KOPT-K1 (cell line): ENCODE measurements at regions not wholly inside any gene's neighbourhood (a gene's known extent, or its start where the extent isn't known, plus 50 kb on each side); places are given as distances from the start of the nearest gene placed in this dataset.

ENCODE experiments used
- H3K27ac ChIP-seq: fragments of 200-600 bp; sonication (generic); 2 replicates; pipeline ENCODE4 v1.5.1; 2016; ENCODE audit warnings: antibody characterized with exemption, mild to moderate bottlenecking, low read depth, low read length; ENCODE audit not compliant: poor library complexity, severe bottlenecking
- H3K36me3 ChIP-seq: fragments of 200-600 bp; sonication (generic); 2 replicates; pipeline ENCODE4 v1.5.1; 2017; ENCODE audit warnings: antibody characterized with exemption, mild to moderate bottlenecking, low read length, moderate library complexity; ENCODE audit not compliant: insufficient read depth
- H3K9me3 ChIP-seq: fragments of 200-600 bp; sonication (generic); 2 replicates; pipeline ENCODE4 v1.5.1; 2017; ENCODE audit warnings: antibody characterized with exemption, low read length, mild to moderate bottlenecking; ENCODE audit not compliant: insufficient read depth, poor library complexity, severe bottlenecking

DNA sequence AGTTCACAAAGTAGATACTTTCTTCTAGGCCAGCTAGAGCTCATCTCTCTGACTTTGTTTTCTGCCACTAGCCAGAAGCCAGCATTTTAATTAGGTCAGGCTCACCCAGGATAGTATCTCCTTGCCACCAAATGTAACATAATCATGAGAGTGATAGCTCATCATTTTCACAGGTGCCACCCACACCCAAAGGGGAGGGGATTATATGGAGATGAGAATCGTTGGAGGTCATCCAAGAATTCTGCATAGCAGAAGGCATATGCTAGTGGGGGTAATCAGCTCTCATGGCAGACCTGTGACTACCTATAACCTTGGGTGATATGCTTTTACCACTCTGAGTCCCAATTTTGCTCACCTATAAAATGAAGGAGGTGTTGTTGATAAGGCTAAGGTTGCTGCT, 523.0 kb downstream of the METTL15 start:
- Histone ChIP-seq H3K9me3 (no peaks in the 10 kb centered on the region), H3K27ac (no peak overlapping the region), H3K36me3 (no peaks in the 10 kb centered on the region)

DNA sequence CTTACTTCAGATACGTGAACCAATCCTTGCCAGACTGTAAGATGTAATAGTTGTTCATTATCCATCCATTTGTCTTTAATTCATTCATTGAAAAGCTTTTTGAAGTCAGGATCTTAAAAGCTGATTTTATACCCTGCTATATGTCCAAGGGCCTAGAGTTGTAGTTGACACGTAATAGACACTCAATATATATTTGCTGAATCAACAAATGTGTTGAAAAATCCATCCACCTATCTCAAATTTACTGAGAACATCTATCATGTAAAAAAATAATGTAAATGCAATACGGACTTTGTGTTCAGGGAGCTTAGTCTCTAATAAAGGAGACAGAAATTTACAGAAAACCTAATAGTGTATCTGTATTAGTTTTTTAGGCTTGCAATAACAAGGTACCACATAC, 521.0 kb downstream of the METTL15 start:
- no peaks in the 10 kb centered on the region for H3K9me3 ChIP-seq
- H3K27ac ChIP-seq = no peak overlapping the region

DNA sequence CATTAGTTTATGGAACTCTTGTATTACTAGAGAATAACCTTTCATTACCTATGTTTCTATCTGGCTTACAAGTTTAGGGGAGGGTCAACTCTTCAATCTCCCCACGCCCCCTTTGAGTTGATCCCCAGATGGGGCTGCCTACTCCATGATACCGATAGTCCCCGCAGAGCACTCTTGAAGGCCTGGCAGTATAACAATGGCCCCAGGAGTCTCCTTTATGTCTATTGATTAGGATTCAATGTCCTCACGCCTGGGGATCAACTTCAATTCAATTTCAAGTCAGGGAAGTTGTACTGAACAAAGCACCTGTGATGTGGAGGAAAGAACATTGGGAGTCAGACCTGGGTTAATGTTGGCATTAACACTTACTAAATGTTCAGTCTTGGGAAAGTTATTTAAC, 520.2 kb downstream of the METTL15 start:
- H3K27ac ChIP-seq = no peak overlapping the region
- no peaks in the 10 kb centered on the region for H3K9me3 ChIP-seq
- no peaks in the 10 kb centered on the region for H3K36me3 ChIP-seq

More for the DNA sequence above, 521.0 kb downstream of the METTL15 start:
- no peaks in the 10 kb centered on the region for H3K36me3 ChIP-seq

DNA sequence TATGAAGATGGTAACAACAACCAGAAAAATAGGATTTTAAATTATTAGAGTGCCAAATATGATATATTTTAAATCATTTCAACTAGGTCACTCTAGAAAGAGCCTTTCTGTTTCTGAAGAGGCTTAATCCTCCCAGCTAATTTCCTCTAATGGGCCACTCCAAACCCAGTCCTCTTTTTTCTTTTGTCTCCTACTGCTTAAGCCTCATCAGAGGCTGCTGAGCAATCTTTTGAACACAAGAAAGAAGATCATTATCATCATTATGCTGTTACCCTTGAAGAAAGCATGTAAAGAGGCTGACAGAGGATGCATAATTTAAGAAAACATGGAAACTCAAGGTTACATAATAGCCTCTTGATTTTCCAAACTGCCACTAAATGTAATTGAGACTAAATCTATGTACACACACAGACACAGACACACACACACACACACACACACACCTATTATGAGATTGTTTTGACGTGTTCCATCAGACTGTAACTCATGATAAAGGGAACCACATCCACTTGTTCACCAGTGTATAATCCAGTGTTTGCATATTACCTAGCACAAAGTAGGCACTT, 519.6 kb downstream of the METTL15 start:
- H3K9me3 ChIP-seq = no peaks in the 10 kb centered on the region
- no peaks in the 10 kb centered on the region for H3K36me3 ChIP-seq

DNA sequence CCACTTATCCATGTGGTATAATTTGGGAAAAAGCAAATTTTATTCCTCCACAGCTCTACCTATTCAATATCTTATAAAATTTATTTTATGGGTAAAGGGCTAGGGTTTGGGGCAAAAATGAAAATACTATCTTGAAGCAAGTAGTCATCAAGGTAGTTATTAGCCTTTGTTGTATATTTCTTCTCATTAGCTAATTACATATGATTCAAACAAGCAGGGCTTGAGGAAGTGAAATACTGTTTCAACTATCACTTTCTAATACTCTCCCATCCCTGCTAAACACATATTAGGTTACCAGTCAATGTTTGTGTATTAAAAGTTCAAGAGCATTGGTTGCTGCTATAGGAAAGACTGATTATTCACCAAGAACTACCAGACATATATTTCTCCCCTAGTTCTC, 517.3 kb downstream of the METTL15 start:
- Histone ChIP-seq H3K9me3 (no peaks in the 10 kb centered on the region), H3K36me3 (no peaks in the 10 kb centered on the region), H3K27ac (no peak overlapping the region)

More for the DNA sequence above, 519.6 kb downstream of the METTL15 start:
- no peak overlapping the region for H3K27ac ChIP-seq

DNA sequence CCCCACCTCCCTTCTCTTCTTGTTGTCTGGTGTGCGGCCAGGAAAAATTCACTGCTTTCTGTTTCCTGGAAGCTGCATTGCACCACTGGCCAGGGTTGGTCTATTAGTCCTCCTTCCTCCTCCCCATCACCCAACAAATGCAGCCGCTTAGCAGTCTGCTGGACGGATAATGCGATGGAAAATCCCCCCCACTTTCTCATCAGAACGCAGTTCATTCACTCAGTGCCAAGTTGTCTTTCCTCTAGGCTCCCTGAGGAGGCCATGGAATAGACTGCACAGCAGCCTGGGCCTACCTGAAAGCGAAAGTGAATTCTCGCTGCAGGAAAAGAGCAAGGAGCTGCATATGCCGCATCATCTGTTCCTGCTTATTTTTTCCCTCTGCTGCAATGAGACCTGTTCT, 513.6 kb downstream of the METTL15 start:
- no peaks in the 10 kb centered on the region for H3K9me3 ChIP-seq
- H3K36me3 ChIP-seq = no peaks in the 10 kb centered on the region
- H3K27ac ChIP-seq = no peak overlapping the region

DNA sequence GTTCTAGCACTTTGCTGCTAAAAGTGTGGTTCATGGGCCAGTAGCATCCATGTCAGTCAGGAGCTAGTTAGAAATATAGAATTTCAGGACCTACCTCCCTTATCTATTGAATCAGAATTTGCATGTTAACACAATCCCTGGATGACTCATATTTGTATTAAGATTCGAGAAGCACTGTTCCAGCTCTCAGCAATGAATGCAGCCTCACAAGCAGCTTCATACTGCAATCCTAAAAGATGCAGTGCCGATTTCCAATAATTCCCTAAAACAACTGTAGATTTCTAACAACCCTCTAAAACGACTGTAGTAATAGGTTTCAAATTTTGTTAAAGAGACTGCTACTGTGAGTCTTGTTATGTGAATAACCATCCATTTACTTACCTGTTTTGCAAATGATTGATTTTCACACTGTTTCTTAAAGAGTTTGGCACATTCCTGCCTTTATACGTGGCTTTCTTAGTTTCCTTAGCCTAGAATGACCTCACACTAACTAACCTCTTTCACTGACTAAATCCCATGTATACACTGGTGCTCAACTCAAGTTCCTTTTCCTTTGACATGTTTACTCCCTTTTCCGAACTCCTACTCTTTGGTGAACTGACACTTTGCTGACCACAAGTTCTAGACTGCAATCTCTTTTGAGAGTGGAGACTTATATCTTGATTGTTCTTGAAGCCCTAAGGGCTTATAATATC, 511.8 kb downstream of the METTL15 start:
- Histone ChIP-seq H3K27ac (no peak overlapping the region), H3K9me3 (no peaks in the 10 kb centered on the region), H3K36me3 (no peaks in the 10 kb centered on the region)

DNA sequence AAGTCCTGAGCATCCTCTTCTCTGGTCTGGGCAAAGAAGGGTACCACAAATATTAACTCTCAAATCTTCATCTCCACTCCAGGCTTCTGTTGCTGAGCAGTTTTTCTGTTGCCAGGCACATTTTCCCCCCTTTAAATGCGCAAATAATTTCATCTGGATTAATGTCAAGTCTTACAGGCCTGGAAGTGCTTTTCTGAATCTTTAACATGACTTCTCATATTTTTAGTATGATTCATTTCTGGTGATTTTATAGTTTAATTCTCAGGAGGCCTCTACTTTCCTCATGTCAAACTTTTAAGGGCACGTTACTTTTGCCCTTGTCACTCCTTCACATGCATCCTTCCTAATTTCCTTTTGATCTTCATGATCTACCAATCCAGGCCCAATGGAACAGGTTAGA, 510.2 kb downstream of the METTL15 start:
- no peaks in the 10 kb centered on the region for H3K9me3 ChIP-seq

DNA sequence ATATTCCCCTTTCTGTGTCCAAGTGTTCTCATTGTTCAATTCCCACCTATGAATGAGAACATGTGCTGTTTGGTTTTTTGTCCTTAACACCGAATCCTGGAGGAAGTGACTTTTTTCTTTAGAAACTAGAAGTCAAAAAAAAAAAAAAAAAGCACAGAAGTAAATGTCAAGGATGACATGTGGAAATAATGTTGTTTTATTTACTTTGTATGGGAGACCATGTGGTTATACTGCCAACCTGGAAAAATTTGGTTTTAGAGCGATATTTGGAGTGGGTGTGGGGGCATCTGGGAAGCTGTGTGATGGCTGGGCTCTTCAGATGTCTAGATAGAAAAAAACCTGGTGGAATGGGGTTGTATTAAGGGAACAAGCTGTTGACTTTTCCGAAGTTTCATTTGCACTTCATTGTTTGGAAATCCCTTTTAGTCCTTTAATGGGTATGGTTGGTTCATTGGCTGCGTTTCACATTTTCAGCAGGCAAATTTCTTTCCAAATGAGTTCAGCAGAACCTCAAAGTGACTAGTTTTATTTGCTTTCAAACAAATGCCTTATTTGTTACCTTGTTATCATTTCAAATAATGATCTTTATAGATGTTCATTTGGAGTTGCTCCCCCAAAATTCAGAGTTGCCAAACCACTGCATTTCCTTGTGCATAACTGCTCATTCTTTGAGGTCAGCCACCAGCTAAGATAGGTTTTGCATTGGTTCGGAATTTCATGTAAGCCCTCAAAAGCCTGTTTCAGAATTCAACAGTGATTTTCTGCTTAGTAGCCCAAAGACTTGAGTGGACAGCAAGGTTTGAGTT, 508.2 kb downstream of the METTL15 start:
- Histone ChIP-seq H3K9me3 (no peaks in the 10 kb centered on the region), H3K27ac (no peak overlapping the region), H3K36me3 (no peaks in the 10 kb centered on the region)

More for the DNA sequence above, 510.2 kb downstream of the METTL15 start:
- Histone ChIP-seq H3K36me3 (no peaks in the 10 kb centered on the region), H3K27ac (no peak overlapping the region)

DNA sequence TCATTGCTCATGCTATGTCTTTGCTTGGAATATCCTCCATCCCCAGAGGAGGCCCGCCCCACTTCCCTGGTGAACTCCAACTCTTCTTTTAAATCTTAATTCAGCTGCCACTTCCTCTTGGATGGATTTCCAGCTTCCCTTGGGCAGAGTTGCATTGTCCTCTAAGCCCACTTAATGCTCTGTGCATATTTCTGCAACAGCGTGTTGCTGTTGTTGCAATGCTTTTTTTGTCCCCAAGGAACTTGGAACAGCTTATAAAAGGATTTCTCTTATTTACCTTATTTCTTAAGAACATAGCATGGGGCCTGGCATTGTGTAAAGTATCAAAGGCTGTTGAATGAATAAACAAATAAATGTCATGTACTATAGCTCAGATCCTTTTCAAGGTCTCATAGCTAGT, 507.4 kb downstream of the METTL15 start:
- Histone ChIP-seq H3K27ac (no peak overlapping the region), H3K9me3 (no peaks in the 10 kb centered on the region), H3K36me3 (no peaks in the 10 kb centered on the region)

DNA sequence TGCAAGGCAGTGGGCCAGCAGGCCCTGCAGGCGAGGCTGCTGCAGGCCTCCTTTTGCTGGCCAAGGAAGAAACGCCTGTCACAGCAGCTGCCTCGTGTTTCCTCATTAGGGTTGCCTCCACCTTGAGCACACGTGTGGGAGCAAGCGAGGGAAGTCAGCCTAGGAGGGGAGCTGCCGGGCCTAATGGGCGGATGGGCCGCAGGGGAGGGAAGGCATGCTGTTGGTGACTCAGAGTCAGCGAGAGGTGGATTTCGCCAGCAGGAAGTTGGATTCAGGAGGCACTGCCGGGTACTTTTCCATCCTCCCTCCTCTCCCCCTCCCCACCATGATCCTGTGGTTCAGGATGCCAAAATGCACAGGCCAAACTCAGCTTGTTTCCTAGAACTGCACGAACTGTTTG, 498.7 kb downstream of the METTL15 start:
- H3K9me3 ChIP-seq = no peaks in the 10 kb centered on the region
- H3K27ac ChIP-seq = no peak overlapping the region
- H3K36me3 ChIP-seq = no peaks in the 10 kb centered on the region

DNA sequence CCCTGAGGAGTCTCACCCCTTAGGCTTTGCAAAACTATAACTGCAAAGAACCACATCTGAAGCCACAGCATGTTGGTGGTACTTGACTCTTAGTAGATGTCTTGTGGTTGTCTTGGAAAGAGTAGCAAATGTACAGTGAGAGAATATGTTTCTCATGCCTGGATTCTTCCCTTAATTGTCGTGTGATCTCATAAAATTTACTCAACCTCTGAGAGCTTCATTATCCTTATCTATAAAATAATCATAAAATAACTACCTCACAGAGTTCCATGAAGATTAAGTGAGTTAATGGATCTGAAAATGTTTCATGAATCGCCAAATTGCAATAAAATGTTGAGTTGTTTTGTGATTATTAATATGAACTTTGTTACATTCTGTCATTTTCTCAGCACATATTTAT, 491.5 kb downstream of the METTL15 start:
- Histone ChIP-seq H3K9me3 (no peaks in the 10 kb centered on the region), H3K27ac (no peak overlapping the region), H3K36me3 (no peaks in the 10 kb centered on the region)

DNA sequence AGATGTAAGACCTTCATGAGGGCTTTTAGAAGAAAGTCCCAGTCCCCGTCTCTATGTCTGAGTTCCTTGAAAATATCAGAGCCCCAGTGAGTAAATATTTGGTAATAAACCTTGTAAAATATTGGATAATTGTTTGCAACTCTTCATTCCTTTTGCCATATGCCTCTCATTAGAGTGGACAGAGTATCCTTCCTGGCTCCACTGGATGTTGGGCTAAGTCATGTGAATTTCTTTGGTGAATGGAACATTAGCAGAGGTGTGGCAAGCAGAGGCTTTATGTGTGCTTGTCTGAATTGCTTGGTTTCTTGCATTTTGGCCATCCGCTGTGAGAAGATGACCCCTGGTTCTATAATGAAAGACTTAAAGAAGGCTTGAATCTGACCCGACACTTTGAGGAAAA, 490.3 kb downstream of the METTL15 start:
- no peak overlapping the region for H3K27ac ChIP-seq
- H3K36me3 ChIP-seq = no peaks in the 10 kb centered on the region
- no peaks in the 10 kb centered on the region for H3K9me3 ChIP-seq

DNA sequence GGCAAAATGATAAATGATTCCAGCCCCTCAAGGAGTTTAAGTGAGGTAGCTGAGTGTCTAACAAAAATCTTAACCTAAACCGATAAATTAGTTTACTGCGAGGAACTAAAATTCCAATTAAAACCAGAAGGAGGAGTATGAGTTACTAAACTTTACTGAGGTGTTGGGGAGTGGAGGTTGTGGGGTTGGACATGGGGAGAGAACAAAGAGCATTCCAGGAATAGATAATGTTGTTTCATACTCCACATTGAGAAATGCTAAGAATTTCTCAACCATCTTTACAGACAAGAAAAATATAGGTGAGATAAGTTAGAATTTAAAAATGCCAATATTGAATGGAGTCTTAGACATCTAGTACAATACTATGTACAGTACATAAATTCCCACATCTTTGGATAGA, 488.6 kb downstream of the METTL15 start:
- Histone ChIP-seq H3K27ac (no peak overlapping the region), H3K36me3 (no peaks in the 10 kb centered on the region), H3K9me3 (no peaks in the 10 kb centered on the region)

DNA sequence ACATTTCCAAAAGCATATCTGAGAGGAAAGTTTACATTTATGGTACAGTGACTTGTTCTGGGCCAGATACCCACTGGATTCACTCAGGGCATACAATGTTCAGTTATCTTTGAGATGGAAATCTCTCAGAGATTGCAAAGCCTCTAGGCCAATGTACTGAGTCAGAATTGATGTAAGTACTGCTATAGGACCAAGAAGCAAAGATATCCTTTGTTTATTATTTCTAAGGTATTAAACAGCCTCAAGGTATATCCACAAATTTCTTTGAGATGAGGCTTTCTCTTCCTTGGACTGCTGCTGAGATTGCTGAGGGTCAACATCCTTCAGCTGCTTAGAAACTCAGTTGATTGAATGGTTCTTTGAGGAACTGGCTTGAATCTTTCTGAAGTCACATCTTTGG, 484.0 kb downstream of the METTL15 start:
- Histone ChIP-seq H3K36me3 (no peaks in the 10 kb centered on the region), H3K9me3 (no peaks in the 10 kb centered on the region), H3K27ac (no peak overlapping the region)
